ENCODE measurements at regions not wholly inside any gene's neighbourhood (a gene's known extent, or its start where the extent isn't known, plus 50 kb on each side); places are given as distances from the start of the nearest gene placed in this dataset.

GRCh38 chr3:101081999-101082398, 88.8 kb upstream of the ABI3BP start:
- dilution Hi-C loops (cut with HindIII; ENCODE audit: low sequenced_read_pairs, unreplicated experiment): no loop called here
- Histone ChIP-seq H3K27me3 (ENCODE audit: control insufficient read depth, insufficient read depth, low read length) (no peaks in the 10 kb centered on the region), H3K23ac (ENCODE audit: low read depth, low read length) (no peak overlapping the region), H3K18ac (ENCODE audit: low read depth, low read length) (no peak overlapping the region), H3K9ac (ENCODE audit: low read depth, low read length) (no peak overlapping the region), H3K9me3 (ENCODE audit: control insufficient read depth, insufficient read depth, low read length) (no peaks in the 10 kb centered on the region), H3K4me3 (ENCODE audit: insufficient read depth, low read depth, low read length) (no peak overlapping the region), H3K4me1 (ENCODE audit: control insufficient read depth, insufficient read depth, low read length) (peaks cover 4% of the 10 kb centered on the region), H4K91ac (ENCODE audit: insufficient read depth, low read depth, low read length) (no peak overlapping the region), H2BK20ac (ENCODE audit: low read depth, low read length) (no peak overlapping the region), H3K56ac (ENCODE audit: extremely low read depth, insufficient read depth, low read length) (no peak overlapping the region), H2BK15ac (ENCODE audit: low read depth, low read length) (no peak overlapping the region), H3K4me2 (ENCODE audit: low read depth, low read length) (no peak overlapping the region), H2AFZ (replicated peaks; ENCODE audit: low read length, poor library complexity) (no peak overlapping the region), H4K20me1 (ENCODE audit: insufficient read depth, low read length) (no peaks in the 10 kb centered on the region), H2BK120ac (ENCODE audit: low read depth, low read length) (no peak overlapping the region), H2AK5ac (ENCODE audit: low read depth, low read length) (no peak overlapping the region), H3K36me3 (ENCODE audit: control insufficient read depth, insufficient read depth, low read length) (no peaks in the 10 kb centered on the region), H3K14ac (replicated peaks; ENCODE audit: low read depth, low read length) (no peak overlapping the region), H3K4ac (ENCODE audit: low read depth, low read length) (no peak overlapping the region), H3K9me1 (ENCODE audit: insufficient read depth, low read length) (no peaks in the 10 kb centered on the region), H3K27ac (ENCODE audit: insufficient read depth, low read length) (no peak overlapping the region), H4K5ac (ENCODE audit: low read depth, low read length) (no peak overlapping the region), H2AK9ac (replicated peaks; ENCODE audit: low read depth, low read length, poor library complexity) (no peak overlapping the region), H4K8ac (ENCODE audit: low read depth in 2 of 2, low read length in 2 of 2) (no peak overlapping the region), H2BK5ac (ENCODE audit: low read depth, low read length, poor library complexity, severe bottlenecking) (no peak overlapping the region), H3K79me1 (ENCODE audit: low read depth in 1 of 2, low read length in 2 of 2) (no peaks in the 10 kb centered on the region)
- BruUV-seq (replicated peaks): no TSS peak
- peak; percentile 82 for ATAC-seq (ENCODE audit: low read depth)
- intact Hi-C loops (cut with micrococcal nuclease): no loop called here
- TF ChIP-seq BHLHE40 (IDR thresholded peaks at IDR 0.05; ENCODE audit: low read depth, low read length) (no peak), RCOR1 (IDR thresholded peaks at IDR 0.05; ENCODE audit: insufficient replicate concordance, low read length) (no peak), CEBPB (IDR thresholded peaks at IDR 0.05; ENCODE audit: low read depth, low read length) (no peak), CHD1 (IDR thresholded peaks at IDR 0.05; ENCODE audit: low read depth, low read length) (no peak), RFX5 (IDR thresholded peaks at IDR 0.05; ENCODE audit: low read depth, low read length) (no peak), MAZ (IDR thresholded peaks at IDR 0.05; ENCODE audit: borderline replicate concordance, low read depth, low read length) (no peak), RAD21 (IDR thresholded peaks at IDR 0.05; ENCODE audit: low read length) (no peak), USF2 (IDR thresholded peaks at IDR 0.05; ENCODE audit: low read depth, low read length) (no peak), FOS (IDR thresholded peaks at IDR 0.05; ENCODE audit: low read depth, low read length) (no peak), SMC3 (IDR thresholded peaks at IDR 0.05; ENCODE audit: low read depth, low read length) (no peak), POLR2A (IDR thresholded peaks at IDR 0.05; ENCODE audit: low read depth, low read length) (no peak), CTCF (conservative IDR thresholded peaks at IDR 0.05; ENCODE audit: low read depth, low read length) (no peak), NFE2L2 (IDR thresholded peaks at IDR 0.05; ENCODE audit: low read depth, low read length) (no peak), MAFK (IDR thresholded peaks at IDR 0.05; ENCODE audit: low read depth, low read length) (no peak)
- ChIA-PET CTCF (interaction anchor here (0.7 to 1.1 kb wide), 6 partner anchors 12 to 264 kb away, joined by 3 to 5 read pairs (median 3); partner anchors contain the start of gene ABI3BP), POLR2A (ENCODE audit: unreplicated experiment) (no interaction called here)
- in situ Hi-C loops (cut with MboI; ENCODE audit: low sequenced_read_pairs): no loop called here
- DNase-seq: peak; percentile 88

Measured in IMR-90 (cell line).